A673 (cell line): ENCODE measurements at regions not wholly inside any gene's neighbourhood (a gene's known extent, or its start where the extent isn't known, plus 50 kb on each side); places are given as distances from the start of the nearest gene placed in this dataset.

Experiments used
- BruUV-seq: library from RNA; stranded (reverse); fragments of 400-500 nt; replicated peaks from 2 replicates; lab custom pipeline; 2021; lab: Mats Ljungman, UMichigan
- CTCF ChIA-PET: fragments of 300-600 bp; sonication (Branson Sonifier 250); formaldehyde crosslinking; loops from one replicate; lab custom pipeline; 2022; ENCODE audit warnings: antibody characterized with exemption; lab: Charles Lee
- POLR2A ChIA-PET: fragments of 300-600 bp; sonication (Branson Sonifier 250); formaldehyde crosslinking; loops from one replicate; lab custom pipeline; 2022; ENCODE audit warnings: antibody characterized with exemption; ENCODE audit not compliant: low non-redundant PET; lab: Charles Lee
- DNase-seq: peaks from one replicate; pipeline ENCODE4 v3.0.0-alpha.2; 2015; ENCODE audit warnings: low spot score
- H3K27ac ChIP-seq: fragments of 200-600 bp; sonication (generic); 2 replicates; pipeline ENCODE4 v1.5.1; 2016; ENCODE audit warnings: mixed run types, low read depth, mild to moderate bottlenecking, mixed read lengths, antibody characterized with exemption, low read length; ENCODE audit not compliant: poor library complexity, severe bottlenecking
- H3K27me3 ChIP-seq: fragments of 200-600 bp; sonication (generic); replicated peaks from 2 replicates; pipeline ENCODE4 v1.6.1; 2017; ENCODE audit warnings: mixed run types, low read depth, mild to moderate bottlenecking, mixed read lengths, antibody characterized with exemption, low read length; ENCODE audit not compliant: insufficient read depth, poor library complexity
- H3K36me3 ChIP-seq: fragments of 200-600 bp; sonication (generic); 2 replicates; pipeline ENCODE4 v1.6.1; 2016; ENCODE audit warnings: mixed run types, mild to moderate bottlenecking, mixed read lengths, antibody characterized with exemption, low read length; ENCODE audit not compliant: insufficient read depth, poor library complexity, severe bottlenecking
- H3K4me1 ChIP-seq: fragments of 200-600 bp; sonication (generic); 2 replicates; pipeline ENCODE4 v1.6.1; 2017; ENCODE audit warnings: mixed run types, mild to moderate bottlenecking, mixed read lengths, antibody characterized with exemption, low read length; ENCODE audit not compliant: insufficient read depth, poor library complexity, severe bottlenecking
- H3K4me3 ChIP-seq: fragments of 200-600 bp; sonication (generic); 2 replicates; pipeline ENCODE4 v1.5.1; 2016; ENCODE audit warnings: low read depth, mixed run types, mild to moderate bottlenecking, mixed read lengths, low read length; ENCODE audit not compliant: poor library complexity, severe bottlenecking
- H3K9me3 ChIP-seq: fragments of 200-600 bp; sonication (generic); 2 replicates; pipeline ENCODE4 v1.6.1; 2016; ENCODE audit warnings: mixed run types, low read depth, mild to moderate bottlenecking, mixed read lengths, antibody characterized with exemption, low read length; ENCODE audit not compliant: poor library complexity, severe bottlenecking
- CTCF ChIP-seq: fragments of 300-800, 200-600 bp; sonication (generic); conservative IDR thresholded peaks from 2 replicates; pipeline ENCODE4 v1.5.1; 2017; ENCODE audit warnings: low read depth, mild to moderate bottlenecking, antibody characterized with exemption, low read length, moderate library complexity, mixed read lengths
- EZH2 ChIP-seq: fragments of 200-600 bp; sonication (generic); IDR thresholded peaks from 2 replicates; pipeline ENCODE4 v1.6.1; 2017; ENCODE audit warnings: borderline replicate concordance, low read depth, mild to moderate bottlenecking, mixed read lengths, antibody characterized with exemption, low read length; ENCODE audit not compliant: poor library complexity, severe bottlenecking
- intact Hi-C: fragments of 100-400 bp; cut with micrococcal nuclease; formaldehyde crosslinking; loops from one replicate; pipeline ENCODE4 v1.10.0; 2022; ENCODE audit not compliant: unreplicated experiment

- no peaks in the 10 kb centered on the region for H3K4me1 ChIP-seq
- ChIA-PET CTCF (interaction anchor here (0.7 kb wide), 1 partner anchor 13 kb away, joined by 3 read pairs; no protein-coding TSS in a partner anchor), POLR2A (no interaction called here)
- no peaks in the 10 kb centered on the region for H3K27me3 ChIP-seq
- intact Hi-C loops = no loop called here
- H3K9me3 ChIP-seq = no peaks in the 10 kb centered on the region
- no peaks in the 10 kb centered on the region for H3K36me3 ChIP-seq
- no peak for DNase-seq
- TF ChIP-seq EZH2 (no peak), CTCF (no peak)
- no peak overlapping the region for H3K27ac ChIP-seq
- H3K4me3 ChIP-seq = no peak overlapping the region
- no TSS peak for BruUV-seq
These were observed 338.9 kb upstream of the TMCO5A start for GRCh38 chr15:37595426-37595970.

GRCh38 chr15:37599156-37599555, 335.3 kb upstream of the TMCO5A start:
- H3K27ac ChIP-seq = no peak overlapping the region
- TF ChIP-seq CTCF = no peak
- no peak for TF ChIP-seq EZH2
- no peaks in the 10 kb centered on the region for H3K4me1 ChIP-seq
- no peaks in the 10 kb centered on the region for H3K27me3 ChIP-seq
- no peak overlapping the region for H3K4me3 ChIP-seq
- POLR2A ChIA-PET = no interaction called here
- no peak for DNase-seq
- no peaks in the 10 kb centered on the region for H3K36me3 ChIP-seq
- CTCF ChIA-PET = no interaction called here
- H3K9me3 ChIP-seq = no peaks in the 10 kb centered on the region
- BruUV-seq = no TSS peak
- intact Hi-C loops = no loop called here

- H3K4me3 ChIP-seq = no peak overlapping the region
- ChIA-PET POLR2A (no interaction called here), CTCF (no interaction called here)
- no peak overlapping the region for H3K27ac ChIP-seq
- DNase-seq = no peak
- TF ChIP-seq EZH2 (no peak), CTCF (no peak)
- BruUV-seq = no TSS peak
- H3K4me1 ChIP-seq = no peaks in the 10 kb centered on the region
- intact Hi-C loops = no loop called here
- no peaks in the 10 kb centered on the region for H3K9me3 ChIP-seq
- no peaks in the 10 kb centered on the region for H3K27me3 ChIP-seq
- no peaks in the 10 kb centered on the region for H3K36me3 ChIP-seq
These were observed 318.2 kb upstream of the TMCO5A start for GRCh38 chr15:37616215-37616614.
